NCI-H2227 (cell line): ENCODE measurements at regions not wholly inside any gene's neighbourhood (a gene's known extent, or its start where the extent isn't known, plus 50 kb on each side); places are given as distances from the start of the nearest gene placed in this dataset.
"Not testable (repeated sequence)": the region's sequence is repeated elsewhere in the genome, so short reads cannot be mapped to it uniquely, and the experiment has no call there.

Experiments used
- DNase-seq: peaks from one replicate; lab custom pipeline; 2025; ENCODE audit not compliant: unreplicated experiment; lab: John Stamatoyannopoulos, UW

DNA sequence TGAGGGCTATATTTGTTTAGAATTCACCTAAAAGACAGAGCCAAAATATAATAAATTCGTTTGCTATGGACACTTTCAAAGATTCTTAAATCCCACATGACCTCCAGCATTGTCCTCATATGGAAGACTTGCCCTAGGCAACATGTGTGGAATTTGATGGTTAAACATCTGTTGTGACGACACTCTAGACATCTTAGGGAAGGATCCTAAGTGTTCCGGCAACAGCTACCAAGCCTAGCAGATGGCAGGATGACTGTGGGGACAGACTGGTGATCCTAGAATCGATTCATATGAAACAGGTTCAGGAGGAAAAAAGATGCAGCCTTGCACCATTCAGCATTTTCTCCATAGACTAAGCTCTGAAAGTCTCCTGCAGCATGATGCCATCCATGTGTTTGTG is 77.6 kb upstream of the BACH2 start:
- DNase-seq, result no peak

DNA sequence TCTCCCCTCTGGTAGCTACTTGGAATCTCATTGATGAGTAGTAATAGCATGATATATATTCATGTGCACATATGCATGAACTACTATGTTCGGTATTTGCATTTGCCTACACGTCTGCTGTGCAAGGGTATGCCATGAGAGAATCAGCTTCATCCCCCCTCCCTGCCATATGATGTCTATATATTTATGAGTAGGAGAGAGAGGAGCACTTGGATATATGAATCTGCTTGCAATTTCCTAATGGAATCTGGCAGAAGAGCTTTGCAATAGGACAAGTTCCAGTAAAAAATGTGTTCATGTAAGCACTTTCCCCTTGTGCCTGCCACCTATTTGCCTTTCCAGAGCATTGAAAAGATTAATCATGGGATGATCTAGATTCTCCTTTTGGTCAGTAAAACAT is 76.2 kb upstream of the BACH2 start:
- no peak for DNase-seq

DNA sequence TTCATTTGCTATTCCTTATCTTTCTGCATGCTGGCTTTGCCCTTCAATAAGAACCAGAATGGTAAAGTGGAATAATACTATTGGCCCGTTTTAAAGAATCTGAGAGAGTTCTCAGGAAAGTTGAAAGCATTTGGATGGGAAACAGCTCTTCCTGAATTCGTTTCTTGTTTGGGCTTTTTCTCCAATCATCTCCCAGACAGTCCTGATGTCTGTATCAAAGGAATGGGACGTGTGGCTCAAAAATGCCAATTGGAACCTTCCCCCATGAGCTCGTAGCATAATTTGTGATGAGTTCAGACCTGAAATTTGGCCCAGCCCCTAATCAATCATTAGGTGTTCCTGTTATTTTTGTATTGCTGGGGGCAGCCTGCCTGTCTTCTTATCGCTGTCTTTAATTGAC is 75.8 kb upstream of the BACH2 start:
- DNase-seq, result no peak

DNA sequence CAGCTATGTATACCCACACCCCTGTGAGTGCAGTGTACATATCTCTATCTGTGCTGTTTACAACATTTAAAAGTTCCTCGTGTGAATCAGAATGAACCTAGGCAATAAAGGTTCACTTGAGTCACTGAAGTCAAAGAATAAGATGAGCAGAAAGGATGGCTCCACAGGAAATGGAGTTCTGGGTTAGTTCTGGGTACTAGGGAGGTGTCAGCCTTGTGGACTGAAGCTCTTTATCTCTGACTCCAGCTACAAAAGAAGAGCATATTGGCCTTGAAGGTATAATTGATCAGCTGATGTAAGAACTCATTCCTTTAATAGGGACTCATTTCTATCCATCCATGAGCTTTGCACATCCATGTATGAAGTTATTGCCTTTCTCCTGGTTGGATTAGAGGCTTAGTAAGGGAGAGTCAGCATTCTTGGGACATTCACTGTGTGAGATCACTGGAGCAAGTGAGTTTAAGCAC is 73.9 kb upstream of the BACH2 start:
- DNase-seq, result no peak

DNA sequence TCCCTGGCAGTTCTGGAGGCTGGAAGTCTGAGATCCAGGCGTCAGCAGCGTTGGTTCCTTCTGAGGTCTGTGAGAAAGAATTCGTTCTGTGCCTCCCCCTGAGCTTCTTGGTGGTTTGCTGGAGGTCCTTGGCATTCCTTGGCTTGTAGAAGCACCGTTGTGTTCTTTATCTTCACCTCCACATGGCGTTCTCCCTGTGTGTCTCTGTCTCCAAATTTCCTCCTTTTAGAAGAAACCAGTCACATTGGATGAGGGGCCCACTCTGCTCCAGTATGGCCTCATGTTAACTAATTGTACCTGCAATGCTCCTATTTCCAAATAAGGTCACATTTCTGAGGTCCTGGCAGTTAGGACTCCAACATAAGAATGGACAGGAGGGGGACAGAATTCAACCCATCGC is 73.0 kb upstream of the BACH2 start:
- no peak for DNase-seq

DNA sequence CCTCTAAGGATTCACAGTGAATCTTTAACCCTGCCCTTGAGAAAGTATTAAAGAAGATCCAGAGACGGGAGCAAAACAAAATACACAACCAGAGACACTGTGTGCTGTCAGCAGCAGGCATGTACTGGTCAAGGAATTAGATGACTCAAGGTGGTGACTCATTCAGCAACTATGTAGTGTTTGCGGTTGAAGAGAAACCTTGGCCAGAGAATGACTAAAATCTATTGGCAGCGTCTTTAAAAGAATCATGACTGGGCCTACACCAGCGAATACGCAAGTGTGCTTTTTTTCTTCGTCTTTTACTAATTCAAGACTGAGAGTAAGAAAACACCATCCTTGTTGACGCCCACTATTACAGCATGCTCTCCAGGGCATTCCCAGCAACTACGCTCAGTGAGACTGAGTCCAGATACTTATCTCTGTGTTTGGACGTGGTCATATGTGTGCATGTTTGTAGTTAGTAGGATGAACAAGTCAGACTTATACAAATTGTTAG is 72.4 kb upstream of the BACH2 start:
- DNase-seq, result no peak

- DNase-seq, result no peak
Measured at GRCh38 chr6:90368601-90369000, 72.0 kb upstream of the BACH2 start.

DNA sequence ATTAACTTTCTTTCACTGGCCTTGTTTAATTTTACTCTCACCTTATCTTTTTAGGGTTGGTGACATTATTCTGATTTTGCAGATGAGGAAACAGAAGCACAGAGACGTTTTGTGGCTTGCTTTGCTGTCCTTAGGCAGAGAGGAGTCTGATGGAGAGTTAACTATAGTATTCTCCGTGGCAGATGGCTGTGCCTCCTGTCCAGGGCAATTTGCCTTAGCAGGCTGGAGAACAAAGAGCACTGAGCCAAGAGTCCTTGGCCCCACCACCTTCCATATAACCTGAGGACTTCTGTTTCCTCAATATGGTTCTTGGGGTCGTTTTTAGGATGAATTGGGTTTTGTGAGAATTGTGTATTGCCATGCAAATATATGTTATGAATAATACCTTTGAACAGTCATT is 71.4 kb upstream of the BACH2 start:
- DNase-seq, result no peak

GRCh38 chr6:90365565-90366219 is 69.0 kb upstream of the BACH2 start:
- no peak for DNase-seq

- DNase-seq, result no peak
Measured at GRCh38 chr6:90365002-90365401, 68.4 kb upstream of the BACH2 start.

- no peak for DNase-seq
Measured at GRCh38 chr6:90364286-90364685, 67.6 kb upstream of the BACH2 start.

DNA sequence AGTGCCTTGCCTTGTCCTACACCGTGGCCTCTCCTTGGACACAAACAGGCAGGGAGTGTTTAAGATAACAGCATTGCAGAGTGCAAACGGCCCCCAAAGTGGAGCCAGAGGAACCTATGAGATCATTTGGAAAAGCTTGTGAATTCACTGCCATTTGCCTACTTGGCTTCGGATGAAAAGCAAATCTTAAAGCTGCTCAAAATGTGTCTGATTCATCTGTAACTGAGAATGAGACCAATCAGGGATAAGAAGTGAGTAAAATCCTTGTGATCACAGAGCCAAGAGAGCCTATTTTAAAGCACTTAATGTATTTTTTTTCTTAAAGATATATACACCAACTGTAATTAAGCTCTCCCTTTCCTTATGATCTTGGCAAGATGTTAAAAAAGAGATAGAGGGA is 65.7 kb upstream of the BACH2 start:
- DNase-seq, result no peak

GRCh38 chr6:90361174-90361573 is 64.5 kb upstream of the BACH2 start:
- DNase-seq, result no peak

GRCh38 chr6:90358036-90358770 is 61.6 kb upstream of the BACH2 start:
- not testable (repeated sequence) for DNase-seq

- no peak for DNase-seq
Measured at GRCh38 chr6:90356012-90356421, 59.4 kb upstream of the BACH2 start.

DNA sequence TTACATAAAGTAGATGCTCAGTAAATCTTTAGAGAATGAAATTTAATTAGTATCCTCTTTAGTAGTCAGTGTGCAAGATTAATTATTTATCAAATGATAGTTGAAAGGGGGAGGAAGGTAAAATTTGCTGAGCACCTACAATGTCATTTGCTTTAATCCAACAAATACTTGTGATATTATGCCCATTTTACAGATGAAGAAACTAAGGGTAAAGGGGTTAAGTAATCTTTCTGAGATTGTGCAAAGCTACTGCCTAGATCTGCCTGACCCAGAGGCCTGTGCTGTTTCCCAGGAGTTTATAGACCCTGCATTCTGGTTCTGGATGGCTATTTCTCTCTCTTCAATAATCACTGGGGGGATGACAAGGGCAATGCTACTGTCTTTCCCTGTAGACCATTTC is 58.3 kb upstream of the BACH2 start:
- DNase-seq, result no peak

DNA sequence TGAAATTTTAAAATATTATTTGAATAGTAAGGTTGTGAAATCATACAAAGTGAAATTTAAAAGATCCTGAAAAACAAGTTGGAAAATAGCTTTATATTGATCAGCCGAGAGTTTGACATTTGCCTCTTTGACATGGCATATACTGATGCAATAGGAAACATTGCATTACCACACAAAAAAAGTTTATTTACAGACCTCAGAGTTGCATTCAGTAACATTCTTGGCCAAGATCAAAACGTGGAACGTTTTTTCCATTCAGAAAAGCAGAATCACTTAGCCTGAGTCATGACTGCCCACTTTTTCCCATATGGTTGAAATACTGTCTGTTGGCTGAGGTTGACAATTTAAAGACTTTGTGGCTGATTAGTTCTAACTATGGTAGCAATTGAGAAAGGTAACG is 55.1 kb upstream of the BACH2 start:
- DNase-seq, result no peak

GRCh38 chr6:90350689-90351554 is 54.3 kb upstream of the BACH2 start:
- DNase-seq, result no peak

- DNase-seq, result no peak
Measured at GRCh38 chr6:90347411-90347851, 50.8 kb upstream of the BACH2 start.

- DNase-seq, result no peak
Measured at GRCh38 chr6:90346729-90347128, 50.1 kb upstream of the BACH2 start.
